HG03520 (cell line): ENCODE measurements at regions not wholly inside any gene's neighbourhood (a gene's known extent, or its start where the extent isn't known, plus 50 kb on each side); places are given as distances from the start of the nearest gene placed in this dataset.

ENCODE experiments used
- ATAC-seq: cut with Tn5 transposase; IDR thresholded peaks from one replicate; pipeline ENCODE4 v1.9.1; 2021; ENCODE audit warnings: mild to moderate bottlenecking, moderate library complexity; ENCODE audit not compliant: unreplicated experiment

GRCh38 chr7:41312235-41312634 lies 390.7 kb downstream of the INHBA start:
- no peak for ATAC-seq

GRCh38 chr7:41311301-41311700 lies 391.6 kb downstream of the INHBA start:
- ATAC-seq, result no peak

GRCh38 chr7:41306486-41306885 lies 396.4 kb downstream of the INHBA start:
- no peak for ATAC-seq

DNA sequence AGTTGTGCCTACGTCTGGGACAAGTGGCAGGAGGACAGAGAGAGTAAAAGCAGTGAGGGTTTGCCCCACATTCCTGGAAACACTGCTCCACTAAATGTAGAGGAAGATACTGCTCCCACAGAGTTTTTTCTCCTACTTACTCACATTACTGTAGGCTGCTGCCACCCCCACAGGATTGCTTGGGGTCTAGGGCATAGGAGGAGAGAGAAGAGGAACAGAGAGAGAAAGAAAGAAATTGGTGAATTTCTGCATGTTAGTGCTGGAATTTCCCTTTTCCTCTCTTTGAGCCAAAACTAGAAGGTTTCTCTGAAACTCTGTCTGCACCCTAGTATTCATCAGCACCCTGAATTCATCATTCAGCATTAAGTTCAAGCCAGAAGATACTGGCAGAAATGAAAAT lies 397.9 kb downstream of the INHBA start:
- no peak for ATAC-seq

GRCh38 chr7:41303709-41304108 lies 399.2 kb downstream of the INHBA start:
- ATAC-seq, result no peak

GRCh38 chr7:41298409-41298808 lies 404.5 kb downstream of the INHBA start:
- ATAC-seq, result no peak

DNA sequence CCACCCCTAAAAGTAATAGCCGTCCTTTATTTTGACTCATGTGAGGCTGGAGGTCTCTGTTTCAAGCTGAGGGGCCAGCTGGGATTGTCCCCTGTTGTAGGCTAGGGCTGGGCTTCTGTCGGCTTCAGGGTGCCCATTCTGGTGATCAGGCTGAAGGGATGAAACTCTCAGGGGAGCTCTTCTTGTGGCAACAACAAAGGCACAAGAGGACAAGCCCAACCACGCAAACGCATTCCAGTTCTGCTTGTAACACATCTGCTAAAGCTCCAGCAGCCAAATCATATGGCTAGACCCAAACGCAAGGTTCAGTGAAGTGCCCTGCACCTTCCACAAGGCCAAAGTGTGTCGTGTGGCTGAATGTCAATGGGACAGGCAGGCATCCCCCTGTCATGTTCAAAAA lies 405.7 kb downstream of the INHBA start:
- no peak for ATAC-seq

DNA sequence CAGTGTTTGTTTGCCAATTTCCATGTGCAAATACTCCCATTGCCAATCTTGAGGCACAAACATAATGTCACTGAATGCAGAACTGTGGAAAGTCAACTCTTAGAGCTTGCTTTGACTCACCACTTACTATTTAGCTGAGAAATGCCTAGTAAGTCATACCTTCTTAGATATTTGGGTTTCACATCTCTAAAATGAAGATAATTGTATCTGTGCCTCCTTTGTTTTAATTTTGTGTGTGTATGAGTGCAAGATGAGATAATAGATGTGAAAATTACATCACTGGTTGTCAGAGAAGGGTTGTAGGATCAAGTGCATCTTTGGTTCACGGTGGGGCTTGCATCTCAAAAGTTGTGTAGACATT lies 407.5 kb downstream of the INHBA start:
- ATAC-seq, result no peak

DNA sequence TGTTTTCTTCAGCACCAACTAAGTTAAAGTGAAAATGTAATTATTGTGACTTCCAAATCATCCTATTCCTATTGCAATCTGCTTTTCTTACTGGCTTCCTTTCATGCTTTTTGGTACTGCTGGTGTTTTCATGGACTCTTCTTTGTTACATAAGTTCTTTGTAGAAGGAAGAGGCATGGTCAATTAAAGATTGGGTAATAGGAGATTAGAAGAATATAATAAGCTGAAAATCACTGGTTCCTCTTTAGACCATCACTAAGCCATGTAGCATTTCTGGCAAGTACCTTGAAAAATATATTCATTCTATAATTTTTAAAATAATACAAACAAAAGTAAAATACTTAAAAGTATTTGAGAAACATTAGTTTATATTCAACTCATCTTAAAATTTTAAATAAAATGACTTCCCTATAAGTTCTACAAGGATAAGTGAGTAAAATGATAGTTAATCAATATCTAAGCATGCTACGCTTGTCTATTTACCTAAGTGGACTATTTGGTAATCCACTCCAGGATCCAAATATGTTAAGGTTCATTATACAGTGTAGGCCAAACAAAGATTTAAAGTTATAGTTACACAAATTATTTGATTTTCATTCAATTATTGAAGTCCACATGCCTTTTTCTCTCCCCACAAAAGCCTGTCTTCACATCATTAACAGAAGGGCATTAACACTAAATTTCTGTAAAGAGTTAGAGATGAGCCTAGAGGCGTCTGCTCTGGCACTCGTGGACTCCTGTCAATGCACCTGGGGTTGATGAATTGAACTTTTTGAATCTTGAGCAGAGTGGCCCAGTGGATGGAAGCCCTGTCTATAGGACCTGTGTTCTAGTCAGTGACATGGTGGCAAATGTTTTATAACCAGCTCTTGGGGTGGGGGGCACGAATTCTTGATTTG lies 408.1 kb downstream of the INHBA start:
- no peak for ATAC-seq

- no peak for ATAC-seq
Observed at GRCh38 chr7:41292487-41292886, 410.4 kb downstream of the INHBA start.

DNA sequence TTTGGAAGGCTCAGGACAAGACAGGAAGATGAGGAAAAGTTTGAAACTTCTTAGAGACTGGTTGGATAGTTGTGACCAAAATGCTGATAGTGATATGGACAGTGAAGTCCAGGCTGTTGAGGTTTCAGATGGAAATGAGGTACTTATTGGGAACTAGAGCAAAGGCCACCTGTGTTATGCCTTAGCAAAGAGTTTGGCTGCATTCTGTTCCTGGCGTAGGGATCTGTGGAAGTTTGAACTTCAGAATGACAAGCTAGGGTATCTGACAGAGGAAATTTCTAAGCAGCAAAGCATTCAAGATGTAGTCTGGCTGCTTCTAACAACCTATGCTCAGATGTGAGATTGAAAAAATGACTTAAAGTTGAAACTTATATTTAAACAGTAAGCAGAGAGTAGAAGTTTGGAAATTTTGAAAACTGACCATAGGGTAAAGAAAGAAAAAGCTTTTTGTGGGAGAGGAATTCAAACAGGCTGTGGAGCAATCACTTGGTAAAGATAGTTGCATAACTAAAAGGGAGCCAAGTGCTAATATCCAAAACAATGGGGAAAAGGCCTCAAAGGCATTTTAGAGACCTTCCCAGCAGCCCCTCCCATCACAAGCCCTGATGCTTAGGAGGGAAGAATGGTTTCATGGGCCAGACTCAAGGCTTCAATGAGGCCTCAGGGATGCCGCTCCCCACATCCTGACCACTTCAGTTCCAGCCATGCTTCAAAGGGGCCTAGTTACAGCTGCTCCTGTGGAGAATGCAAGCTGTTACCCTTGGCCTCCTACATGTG lies 415.1 kb downstream of the INHBA start:
- ATAC-seq, result no peak

DNA sequence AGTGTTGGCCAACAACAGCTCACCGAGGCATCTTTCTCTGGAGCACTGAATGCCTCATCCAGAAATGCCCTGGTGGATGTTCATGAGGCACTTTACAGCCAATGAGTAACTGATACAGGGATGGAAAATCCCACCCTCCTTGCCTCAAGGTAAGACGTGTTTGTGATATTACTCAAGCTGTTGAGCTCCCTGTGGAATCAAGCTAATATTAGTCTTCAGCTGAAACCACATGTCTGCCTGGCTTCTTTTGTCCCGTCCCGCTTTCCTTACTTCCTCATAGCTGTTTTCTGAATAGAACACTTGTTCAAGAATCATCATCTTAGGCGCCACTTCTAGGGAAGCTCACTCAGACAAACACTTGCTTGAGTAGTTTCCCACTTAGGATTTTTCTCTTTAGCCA lies 422.4 kb downstream of the INHBA start:
- ATAC-seq, result no peak

GRCh38 chr7:41277561-41277960 lies 425.3 kb downstream of the INHBA start:
- ATAC-seq, result no peak

DNA sequence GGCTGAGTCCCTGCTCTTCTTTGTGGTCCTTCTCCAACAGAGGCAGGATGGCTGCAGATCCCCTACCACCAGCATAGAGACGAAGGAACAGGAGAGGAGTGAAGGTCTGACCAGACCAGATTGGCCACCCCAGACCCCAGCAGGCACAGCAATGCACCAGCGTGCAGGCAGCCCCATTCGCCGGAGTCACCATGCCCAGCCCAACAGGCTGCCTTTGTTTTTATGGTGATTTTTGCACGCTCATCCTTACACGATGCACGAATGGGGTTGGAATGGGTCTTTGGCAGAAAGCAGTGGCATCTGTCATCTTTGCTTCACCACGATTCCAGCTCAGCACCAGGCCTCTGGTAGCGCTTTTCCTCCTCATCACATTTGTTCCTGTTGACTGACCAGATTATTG lies 427.6 kb downstream of the INHBA start:
- ATAC-seq, result no peak

GRCh38 chr7:41274179-41274578 lies 428.7 kb downstream of the INHBA start:
- ATAC-seq, result no peak

- no peak for ATAC-seq
Observed at GRCh38 chr7:41272664-41273063, 430.2 kb downstream of the INHBA start.

DNA sequence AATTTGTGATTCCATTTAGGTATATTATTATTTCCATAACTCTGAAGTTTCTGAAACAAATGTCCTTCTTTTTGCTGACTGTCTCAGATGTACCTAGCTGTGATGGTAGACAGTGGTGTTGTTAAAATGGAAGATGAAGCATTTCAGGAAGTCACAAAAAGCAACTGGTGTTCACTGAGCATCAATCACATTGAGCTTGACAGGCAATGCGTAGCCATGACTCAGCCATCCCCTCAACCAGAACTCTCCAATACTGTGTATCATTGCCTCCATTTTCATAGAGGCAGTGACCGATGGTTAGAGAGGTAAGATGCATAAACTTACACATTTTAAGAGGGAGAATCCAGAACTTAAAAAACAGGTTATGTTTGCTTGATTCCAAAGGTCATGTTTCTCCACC lies 434.0 kb downstream of the INHBA start:
- no peak for ATAC-seq

DNA sequence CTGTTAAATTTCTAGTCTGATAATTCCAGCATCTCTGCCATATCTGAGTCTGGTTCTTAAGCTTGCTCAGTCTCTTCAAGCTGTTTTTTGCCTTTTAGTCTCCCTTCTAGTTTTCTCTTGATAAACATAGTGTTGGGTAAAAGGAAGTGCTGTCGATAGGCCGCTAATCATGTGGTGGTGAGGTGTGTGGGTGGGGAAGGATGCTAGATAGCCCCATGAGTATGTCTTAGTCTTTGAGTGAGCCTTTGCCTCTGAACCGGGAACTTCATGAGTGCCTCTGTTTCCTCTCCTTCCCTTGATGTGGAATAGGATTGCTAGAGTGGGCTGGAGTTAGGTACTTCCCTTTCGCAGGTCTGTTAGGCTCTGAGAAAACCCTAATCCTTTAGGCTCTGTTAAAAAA lies 441.8 kb downstream of the INHBA start:
- no peak for ATAC-seq

- no peak for ATAC-seq
Observed at GRCh38 chr7:41257660-41258059, 445.2 kb downstream of the INHBA start.

DNA sequence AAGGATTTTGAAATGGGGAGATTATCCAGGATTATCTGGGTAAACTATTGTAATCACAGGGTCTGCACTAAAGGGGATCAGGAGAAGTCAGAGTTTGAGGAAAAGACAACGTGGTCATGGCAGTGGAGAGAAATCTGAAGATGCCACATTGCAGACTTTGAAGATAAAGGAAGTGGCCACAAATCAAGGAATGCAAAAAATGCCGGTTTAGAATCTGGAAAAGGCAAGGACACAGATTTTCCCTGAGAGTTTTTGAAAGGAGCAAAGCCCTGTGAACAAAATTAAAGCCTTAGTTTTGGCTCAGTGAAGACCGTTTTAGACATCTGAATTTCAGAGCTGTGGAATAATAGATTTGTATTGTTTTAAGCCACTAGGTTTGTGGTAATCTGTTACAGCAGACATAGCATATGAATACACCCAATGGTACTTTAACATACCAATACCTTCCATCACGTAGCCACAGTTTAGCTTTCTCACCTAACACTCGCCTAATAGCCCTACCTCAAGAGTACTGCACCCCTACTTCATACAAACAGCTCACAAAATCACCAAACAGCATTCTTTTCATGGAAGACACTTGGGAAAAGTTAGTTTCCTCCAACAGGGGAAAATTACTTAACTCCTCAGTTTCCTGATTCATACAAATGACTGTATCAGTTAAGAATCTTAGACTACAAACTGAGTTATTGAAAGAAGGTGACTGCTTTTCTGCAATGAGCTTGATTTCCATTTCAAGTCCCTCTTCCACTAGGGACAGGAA lies 446.5 kb downstream of the INHBA start:
- ATAC-seq, result no peak

GRCh38 chr7:41255716-41256115 lies 447.2 kb downstream of the INHBA start:
- ATAC-seq, result no peak

- ATAC-seq, result no peak
Observed at GRCh38 chr7:41255113-41255512, 447.8 kb downstream of the INHBA start.
